Activated CD4-positive, alpha-beta T cell treated with anti-CD3 and anti-CD28 coated beads, Interleukin-2, amount 10 ng/mL, durations not matched to agents 7 days and 5 days (primary cell): ENCODE measurements at regions not wholly inside any gene's neighbourhood (a gene's known extent, or its start where the extent isn't known, plus 50 kb on each side); places are given as distances from the start of the nearest gene placed in this dataset.

Experiments used
- CTCF ChIA-PET: fragments of 350-600 bp; sonication (Branson Sonifier 250); formaldehyde crosslinking; loops from one replicate; lab custom pipeline; 2021; ENCODE audit warnings: antibody characterized with exemption; lab: Charles Lee
- POLR2A ChIA-PET: fragments of 350-600 bp; sonication (Branson Sonifier 250); formaldehyde crosslinking; loops from one replicate; lab custom pipeline; 2021; ENCODE audit warnings: antibody characterized with exemption; lab: Charles Lee
- DNase-seq: peaks from one replicate; pipeline ENCODE4 v3.0.0-alpha.2; 2020
- H3K27ac Mint-ChIP-seq: one replicate; pipeline ENCODE4 v1.8.0; 2021; ENCODE audit warnings: mild to moderate bottlenecking, moderate library complexity, mixed read lengths
- H3K27me3 Mint-ChIP-seq: one replicate; pipeline ENCODE4 v1.8.0; 2021; ENCODE audit warnings: mixed read lengths
- H3K36me3 Mint-ChIP-seq: one replicate; pipeline ENCODE4 v1.8.0; 2021; ENCODE audit warnings: low read depth, mixed read lengths
- H3K4me1 Mint-ChIP-seq: one replicate; pipeline ENCODE4 v1.8.0; 2021; ENCODE audit warnings: mixed read lengths
- H3K4me3 Mint-ChIP-seq: one replicate; pipeline ENCODE4 v1.8.0; 2021; ENCODE audit warnings: mild to moderate bottlenecking, moderate library complexity, mixed read lengths
- H3K9me3 Mint-ChIP-seq: one replicate; pipeline ENCODE4 v1.8.0; 2021; ENCODE audit warnings: mixed read lengths

DNA sequence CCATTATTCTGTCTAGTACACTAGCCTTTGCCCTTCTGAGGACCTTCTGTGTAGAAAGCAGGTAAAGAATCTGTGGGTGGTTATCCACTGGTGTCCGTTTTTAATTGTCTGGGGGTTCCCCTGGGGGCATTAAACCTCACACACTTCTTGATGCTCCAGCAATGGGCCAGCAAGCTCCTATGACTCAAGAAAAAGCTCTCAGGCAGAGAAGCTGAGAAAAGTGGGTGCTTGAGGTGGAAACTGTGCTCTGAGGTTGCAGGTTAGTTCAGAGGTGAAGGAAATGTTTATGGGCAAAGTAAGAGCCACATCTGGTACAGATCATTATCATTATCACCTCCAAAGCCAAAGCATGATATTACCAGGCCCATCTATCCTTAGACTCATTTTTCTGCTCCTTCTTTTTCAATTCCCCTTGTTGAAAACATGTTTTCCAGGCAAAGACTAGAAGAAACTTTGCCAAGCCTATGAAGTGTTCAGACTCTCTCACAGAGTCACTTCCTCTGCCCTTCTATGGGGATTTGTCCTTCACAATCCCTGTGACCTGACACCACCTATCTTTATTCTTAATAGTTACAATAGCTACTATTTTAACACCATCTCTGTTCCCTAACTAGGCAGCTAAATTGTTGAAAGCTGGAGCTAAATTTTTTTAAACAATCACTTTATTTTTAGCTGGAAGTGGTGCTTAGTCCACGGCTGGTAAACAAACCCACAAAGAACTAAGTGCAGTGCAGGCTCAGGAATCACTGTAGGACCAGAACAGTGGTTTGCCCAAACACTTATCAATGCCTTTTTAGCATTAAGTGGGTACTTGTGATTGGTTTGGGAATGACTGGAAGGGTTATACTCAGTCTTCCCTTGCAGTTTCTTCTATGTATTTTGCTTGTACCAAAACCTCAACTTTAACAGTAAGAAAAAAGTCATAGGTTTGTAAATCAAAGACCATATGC lies 512.8 kb upstream of the POU3F3 start:
- POLR2A ChIA-PET: no interaction called here
- Mint-ChIP-seq H3K27me3 (peaks cover 1% of the 10 kb centered on the region), H3K4me3 (no peak overlapping the region), H3K4me1 (no peaks in the 10 kb centered on the region), H3K9me3 (peaks cover under 1% of the 10 kb centered on the region), H3K36me3 (no peaks in the 10 kb centered on the region), H3K27ac (no peak overlapping the region)
- CTCF ChIA-PET: no interaction called here
- DNase-seq: no peak

DNA sequence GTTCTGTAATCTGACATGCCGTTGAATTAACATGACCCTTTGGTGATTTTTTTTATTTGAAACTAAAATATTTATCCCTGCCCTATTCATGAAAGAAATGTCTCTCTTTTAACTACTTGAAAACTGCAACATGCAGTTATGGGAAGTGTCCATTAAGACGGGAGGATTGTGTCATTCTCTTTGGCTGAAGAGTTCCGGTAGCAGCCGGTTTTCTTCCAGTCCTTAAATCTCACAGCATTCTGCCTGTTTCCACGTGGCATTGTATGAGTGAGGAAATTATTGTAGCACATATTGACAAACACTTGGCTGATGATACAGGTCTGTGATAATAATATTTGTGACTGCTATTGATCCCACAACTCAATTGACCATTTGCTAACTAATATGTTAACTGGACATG lies 509.6 kb upstream of the POU3F3 start:
- no peaks in the 10 kb centered on the region for H3K36me3 Mint-ChIP-seq
- DNase-seq: no peak
- no peak overlapping the region for H3K27ac Mint-ChIP-seq
- ChIA-PET CTCF (no interaction called here), POLR2A (no interaction called here)
- peaks cover 6% of the 10 kb centered on the region for H3K27me3 Mint-ChIP-seq
- no peaks in the 10 kb centered on the region for H3K4me1 Mint-ChIP-seq
- no peaks in the 10 kb centered on the region for H3K9me3 Mint-ChIP-seq
- no peak overlapping the region for H3K4me3 Mint-ChIP-seq

DNA sequence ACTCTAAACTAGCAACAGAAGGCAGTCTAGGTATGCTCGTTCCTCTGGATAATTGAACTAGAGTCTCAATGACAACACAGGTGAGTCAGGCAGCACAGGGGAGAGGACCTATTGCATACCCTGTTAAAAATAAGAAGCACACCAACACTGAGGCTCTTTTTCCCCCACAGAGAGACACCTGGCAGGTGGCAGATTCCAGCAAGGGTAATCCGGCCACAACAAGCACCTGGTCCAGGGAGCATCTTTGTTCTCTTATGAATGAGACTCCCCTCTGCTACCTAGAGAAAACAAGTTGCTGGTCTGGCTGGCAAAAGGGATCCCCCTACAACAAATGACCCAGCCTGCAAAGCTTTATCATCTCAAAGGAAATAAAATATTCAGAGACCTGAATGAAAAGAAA lies 508.9 kb upstream of the POU3F3 start:
- Mint-ChIP-seq H3K27ac (no peak overlapping the region), H3K4me1 (no peaks in the 10 kb centered on the region), H3K36me3 (no peaks in the 10 kb centered on the region), H3K9me3 (no peaks in the 10 kb centered on the region), H3K4me3 (no peak overlapping the region), H3K27me3 (peaks cover 6% of the 10 kb centered on the region)
- POLR2A ChIA-PET: no interaction called here
- DNase-seq: no peak
- CTCF ChIA-PET: no interaction called here

DNA sequence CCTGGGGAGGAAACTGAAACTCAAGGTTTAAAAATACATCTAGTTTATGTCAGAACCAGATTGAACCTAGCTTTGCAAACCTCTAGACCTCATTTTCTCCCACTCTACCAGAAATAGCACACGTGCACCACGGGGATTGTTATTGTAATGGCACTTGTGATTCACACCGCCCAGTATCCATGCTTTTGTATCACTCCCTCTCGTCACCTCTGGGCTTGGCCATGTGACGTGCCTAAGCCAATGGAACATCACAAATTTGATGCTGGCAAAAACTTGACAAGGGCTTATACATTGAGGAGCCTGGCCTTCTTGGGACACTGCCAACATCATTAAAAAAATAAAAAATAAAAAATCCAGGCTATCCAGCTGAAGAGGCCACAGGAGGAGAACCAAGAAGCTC lies 495.8 kb upstream of the POU3F3 start:
- H3K27me3 Mint-ChIP-seq: no peaks in the 10 kb centered on the region
- POLR2A ChIA-PET: no interaction called here
- H3K4me1 Mint-ChIP-seq: no peaks in the 10 kb centered on the region
- CTCF ChIA-PET: interaction anchor here (0.6 kb wide), 1 partner anchor 973 kb away, joined by 3 read pairs; no protein-coding TSS in a partner anchor
- H3K9me3 Mint-ChIP-seq: no peaks in the 10 kb centered on the region
- no peaks in the 10 kb centered on the region for H3K36me3 Mint-ChIP-seq
- DNase-seq: no peak
- no peak overlapping the region for H3K4me3 Mint-ChIP-seq
- no peak overlapping the region for H3K27ac Mint-ChIP-seq

DNA sequence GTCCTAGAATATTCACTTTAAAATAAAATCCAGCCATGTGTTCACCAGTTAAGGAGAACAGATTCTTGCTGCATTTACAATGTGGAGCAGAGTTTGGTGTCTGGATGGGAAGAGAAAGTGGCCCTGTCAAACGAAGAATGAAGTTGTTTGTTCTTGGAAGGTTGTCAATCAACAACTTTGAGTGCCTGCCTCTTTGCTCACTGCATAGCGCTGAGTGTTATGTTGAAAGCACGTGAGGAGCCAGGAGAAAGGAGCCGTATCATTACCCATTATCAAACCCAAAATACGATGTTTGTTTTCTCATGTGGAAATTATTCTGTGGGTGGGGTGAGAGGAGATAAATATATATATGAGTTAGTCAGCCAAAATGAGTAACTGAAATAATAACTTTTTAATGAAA lies 492.5 kb upstream of the POU3F3 start:
- ChIA-PET POLR2A (no interaction called here), CTCF (no interaction called here)
- no peak overlapping the region for H3K4me3 Mint-ChIP-seq
- H3K27me3 Mint-ChIP-seq: peaks cover 3% of the 10 kb centered on the region
- no peak overlapping the region for H3K27ac Mint-ChIP-seq
- no peak for DNase-seq
- H3K9me3 Mint-ChIP-seq: no peaks in the 10 kb centered on the region
- H3K4me1 Mint-ChIP-seq: no peaks in the 10 kb centered on the region
- no peaks in the 10 kb centered on the region for H3K36me3 Mint-ChIP-seq

DNA sequence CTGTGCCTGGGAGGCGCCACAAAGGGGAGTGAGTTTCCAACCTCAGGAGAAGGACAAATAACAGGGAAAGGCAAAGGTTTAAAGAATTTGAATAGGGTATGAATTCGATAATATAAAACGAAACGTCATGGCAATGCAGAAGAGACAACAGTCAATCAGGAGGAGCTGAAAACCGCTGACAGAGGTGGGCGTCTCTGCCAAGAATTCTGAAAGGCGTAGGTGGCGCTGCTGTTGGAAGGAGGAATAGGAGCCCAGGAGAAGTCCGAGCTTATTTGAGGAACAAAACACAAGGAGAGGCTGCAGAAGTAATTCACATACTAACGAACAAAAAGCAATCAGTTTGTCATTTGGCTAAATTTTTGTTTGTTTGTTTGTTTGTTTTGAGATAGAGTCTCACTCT lies 485.8 kb upstream of the POU3F3 start:
- POLR2A ChIA-PET: no interaction called here
- no peaks in the 10 kb centered on the region for H3K36me3 Mint-ChIP-seq
- H3K9me3 Mint-ChIP-seq: no peaks in the 10 kb centered on the region
- no peak overlapping the region for H3K4me3 Mint-ChIP-seq
- no peak overlapping the region for H3K27ac Mint-ChIP-seq
- DNase-seq: no peak
- CTCF ChIA-PET: no interaction called here
- no peaks in the 10 kb centered on the region for H3K4me1 Mint-ChIP-seq
- peaks cover 3% of the 10 kb centered on the region for H3K27me3 Mint-ChIP-seq

DNA sequence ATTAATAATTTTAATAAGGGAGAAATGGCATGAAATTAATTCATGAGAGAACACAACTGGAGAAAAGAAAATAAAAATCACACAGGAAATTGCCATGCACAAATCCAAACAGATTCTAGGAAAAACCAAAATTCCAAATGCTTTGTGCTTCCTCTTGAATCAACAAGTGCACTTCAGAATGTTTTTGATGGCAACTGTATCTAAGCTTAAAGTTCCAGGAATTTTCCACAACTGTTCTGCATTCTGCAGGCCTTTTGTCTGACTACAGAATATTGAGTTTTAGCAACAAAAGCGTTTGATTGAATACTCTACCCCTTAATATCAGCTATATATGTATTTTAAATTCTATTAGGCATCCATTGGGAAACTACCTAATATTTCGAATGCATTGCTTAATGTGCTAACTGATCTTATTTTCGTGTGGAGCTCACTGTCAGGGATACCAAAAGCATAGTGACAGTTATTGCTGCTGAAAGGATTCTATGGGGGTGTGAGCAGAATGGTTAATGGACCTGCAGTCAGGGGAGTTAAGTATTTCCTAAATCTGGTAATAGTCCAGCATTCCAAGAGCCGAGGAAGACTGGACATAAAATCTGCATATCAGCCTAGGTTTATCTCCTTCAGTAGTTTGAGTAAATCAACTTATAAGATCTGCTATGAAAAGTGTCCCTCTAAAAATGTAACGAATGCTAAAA lies 482.7 kb upstream of the POU3F3 start:
- Mint-ChIP-seq H3K27me3 (peaks cover under 1% of the 10 kb centered on the region), H3K4me3 (no peak overlapping the region), H3K4me1 (no peaks in the 10 kb centered on the region), H3K9me3 (no peaks in the 10 kb centered on the region), H3K27ac (no peak overlapping the region), H3K36me3 (no peaks in the 10 kb centered on the region)
- ChIA-PET CTCF (interaction anchor here (0.6 kb wide), 1 partner anchor 24 kb away, joined by 3 read pairs; no protein-coding TSS in a partner anchor), POLR2A (no interaction called here)
- DNase-seq: no peak

DNA sequence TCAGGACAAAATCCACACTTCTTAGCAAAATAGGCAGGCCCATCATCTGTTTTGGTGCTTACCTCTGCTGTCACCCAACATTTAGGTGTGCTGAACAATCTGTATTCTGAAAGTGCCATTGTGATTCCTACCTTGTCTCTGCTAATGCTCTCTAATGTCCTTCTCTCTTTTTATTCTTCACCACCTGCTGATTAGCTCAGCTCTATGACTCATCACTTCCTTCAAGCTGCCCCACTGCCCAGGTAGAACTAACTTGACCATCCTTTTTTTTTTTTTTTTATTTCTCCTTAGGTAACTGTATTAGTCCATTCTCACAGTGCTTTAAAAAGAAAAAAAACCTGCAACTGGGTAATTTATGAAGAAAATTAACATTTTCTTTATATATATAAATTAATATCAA lies 478.7 kb upstream of the POU3F3 start:
- no peaks in the 10 kb centered on the region for H3K36me3 Mint-ChIP-seq
- CTCF ChIA-PET: no interaction called here
- H3K4me3 Mint-ChIP-seq: no peak overlapping the region
- no peaks in the 10 kb centered on the region for H3K27me3 Mint-ChIP-seq
- peaks cover 3% of the 10 kb centered on the region for H3K9me3 Mint-ChIP-seq
- POLR2A ChIA-PET: no interaction called here
- H3K27ac Mint-ChIP-seq: no peak overlapping the region
- no peak for DNase-seq
- H3K4me1 Mint-ChIP-seq: peaks cover 9% of the 10 kb centered on the region

DNA sequence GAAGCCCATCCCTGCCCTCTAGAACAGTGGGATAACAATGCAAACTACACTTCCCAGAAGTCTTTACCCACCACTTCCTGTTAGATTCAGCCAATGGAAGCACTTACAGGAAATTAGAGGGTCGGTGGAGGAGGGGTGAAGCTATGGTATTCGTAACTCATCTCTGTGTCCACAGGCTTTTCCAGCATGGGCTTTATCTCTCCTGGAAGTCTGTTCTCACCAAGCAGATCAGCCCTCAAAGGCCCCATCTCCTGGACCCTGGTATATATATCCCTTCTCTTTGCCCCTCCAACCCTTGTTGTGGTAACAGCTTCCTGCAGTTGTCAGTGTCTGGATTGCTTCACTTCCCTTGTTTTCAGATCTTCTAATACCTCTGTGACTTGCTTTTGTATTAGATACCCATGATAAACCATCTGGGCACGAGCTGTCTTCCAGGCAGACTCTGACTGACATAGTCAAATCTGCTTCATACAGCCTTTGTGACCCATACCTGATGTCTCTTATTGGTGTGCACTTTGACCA lies 475.0 kb upstream of the POU3F3 start:
- peaks cover 9% of the 10 kb centered on the region for H3K4me1 Mint-ChIP-seq
- H3K27me3 Mint-ChIP-seq: no peaks in the 10 kb centered on the region
- POLR2A ChIA-PET: no interaction called here
- H3K36me3 Mint-ChIP-seq: no peaks in the 10 kb centered on the region
- peaks cover 3% of the 10 kb centered on the region for H3K9me3 Mint-ChIP-seq
- peak; percentile 33 for DNase-seq
- H3K27ac Mint-ChIP-seq: peak overlapping the region; percentile 88
- CTCF ChIA-PET: no interaction called here
- H3K4me3 Mint-ChIP-seq: peak overlapping the region; percentile 70

DNA sequence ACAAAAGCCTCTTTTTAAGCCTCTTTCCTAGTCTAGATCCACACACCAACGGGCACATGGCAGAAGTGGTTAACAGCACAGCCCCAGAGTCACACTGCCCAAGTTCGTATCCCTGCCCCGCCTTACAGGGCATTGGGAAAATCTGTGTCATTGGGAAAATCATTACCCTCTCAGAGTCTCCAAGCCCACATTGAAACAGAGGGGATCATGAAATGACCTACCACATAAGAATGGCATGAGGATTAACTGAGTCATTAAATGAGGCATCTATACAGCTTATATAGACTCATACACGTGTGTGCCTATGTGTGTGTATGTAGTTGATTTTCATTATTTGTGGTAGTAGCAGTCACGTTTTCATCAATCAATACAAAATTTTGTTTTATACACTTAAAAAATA lies 469.0 kb upstream of the POU3F3 start:
- Mint-ChIP-seq H3K27me3 (peaks cover 7% of the 10 kb centered on the region), H3K27ac (no peak overlapping the region), H3K4me3 (no peak overlapping the region), H3K36me3 (no peaks in the 10 kb centered on the region), H3K4me1 (no peaks in the 10 kb centered on the region), H3K9me3 (no peaks in the 10 kb centered on the region)
- POLR2A ChIA-PET: no interaction called here
- CTCF ChIA-PET: interaction anchor here (1.5 kb wide), 1 partner anchor 10 kb away, joined by 4 read pairs; no protein-coding TSS in a partner anchor
- DNase-seq: no peak

DNA sequence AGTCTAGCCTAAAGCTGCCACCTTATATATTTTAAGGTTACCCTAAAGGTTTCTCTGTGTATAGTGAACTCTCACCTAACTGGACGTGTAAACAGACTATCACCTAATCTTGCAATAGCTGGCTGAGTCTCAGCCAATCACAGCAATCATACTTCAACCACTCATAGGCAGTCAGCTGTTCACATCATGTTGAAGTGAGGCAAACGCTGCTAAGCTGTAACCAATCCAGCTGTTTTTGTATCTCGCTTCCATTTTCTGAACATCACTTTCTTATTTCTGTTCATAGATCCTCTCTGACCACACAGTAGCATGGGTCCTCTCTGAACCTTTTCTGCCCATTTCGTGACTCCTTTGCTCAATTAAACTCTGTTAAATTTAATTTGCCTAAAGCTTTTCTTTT lies 468.2 kb upstream of the POU3F3 start:
- Mint-ChIP-seq H3K9me3 (no peaks in the 10 kb centered on the region), H3K27me3 (peaks cover 7% of the 10 kb centered on the region), H3K4me3 (no peak overlapping the region), H3K36me3 (no peaks in the 10 kb centered on the region), H3K27ac (no peak overlapping the region), H3K4me1 (no peaks in the 10 kb centered on the region)
- ChIA-PET POLR2A (no interaction called here), CTCF (interaction anchor here (1.5 kb wide), 1 partner anchor 9 kb away, joined by 4 read pairs; no protein-coding TSS in a partner anchor)
- no peak for DNase-seq

DNA sequence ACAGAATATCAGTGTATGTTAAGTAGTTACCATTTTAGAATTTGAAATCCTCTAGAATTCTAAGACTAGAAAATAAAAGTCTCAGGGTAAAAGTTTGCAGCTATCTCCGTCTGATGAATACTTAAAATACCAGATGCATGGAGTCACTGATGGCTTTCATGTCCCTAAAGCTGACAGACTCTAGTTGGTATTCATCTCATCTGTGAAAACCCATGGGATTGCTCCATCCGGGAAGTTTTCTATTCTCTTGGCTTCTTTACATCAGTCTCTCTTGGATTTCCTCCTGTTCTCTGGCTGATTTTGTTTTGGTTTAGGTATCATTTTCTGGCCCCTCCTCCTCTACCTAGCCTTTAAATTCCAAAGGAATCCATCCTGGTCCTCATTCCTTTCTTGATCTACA lies 465.6 kb upstream of the POU3F3 start:
- no peaks in the 10 kb centered on the region for H3K36me3 Mint-ChIP-seq
- ChIA-PET POLR2A (no interaction called here), CTCF (no interaction called here)
- H3K27me3 Mint-ChIP-seq: peaks cover 7% of the 10 kb centered on the region
- no peaks in the 10 kb centered on the region for H3K4me1 Mint-ChIP-seq
- H3K9me3 Mint-ChIP-seq: no peaks in the 10 kb centered on the region
- H3K4me3 Mint-ChIP-seq: no peak overlapping the region
- H3K27ac Mint-ChIP-seq: no peak overlapping the region
- DNase-seq: no peak

DNA sequence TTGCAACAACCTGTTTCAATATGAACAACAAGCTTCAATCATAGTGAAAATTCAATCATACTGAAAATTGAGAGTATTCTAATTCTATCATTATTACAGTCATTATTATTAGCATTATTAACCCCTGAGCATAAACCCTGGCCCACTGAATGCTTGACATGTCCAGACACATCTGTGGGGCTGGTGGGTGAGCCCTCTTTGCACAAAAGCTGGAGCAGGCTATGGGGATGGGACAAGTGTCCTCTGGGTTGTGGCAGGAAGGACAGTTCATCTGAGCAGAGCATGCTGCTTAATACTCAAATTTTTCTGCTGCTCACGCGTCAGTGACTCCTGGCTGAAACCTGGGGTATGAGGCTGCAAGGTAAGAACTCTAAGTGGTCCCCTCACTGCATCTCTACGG lies 451.1 kb upstream of the POU3F3 start:
- ChIA-PET CTCF (no interaction called here), POLR2A (no interaction called here)
- Mint-ChIP-seq H3K36me3 (no peaks in the 10 kb centered on the region), H3K4me1 (no peaks in the 10 kb centered on the region), H3K9me3 (no peaks in the 10 kb centered on the region), H3K27me3 (no peaks in the 10 kb centered on the region), H3K4me3 (no peak overlapping the region), H3K27ac (no peak overlapping the region)
- DNase-seq: no peak
